Neural progenitor cell (in vitro differentiated cells): ENCODE measurements at regions not wholly inside any gene's neighbourhood (a gene's known extent, or its start where the extent isn't known, plus 50 kb on each side); places are given as distances from the start of the nearest gene placed in this dataset.

Source experiments
- DNase-seq: peaks from one replicate; pipeline ENCODE4 v3.0.0-alpha.2; 2016; ENCODE audit warnings: low spot score
- H2AFZ ChIP-seq: fragments of 200-600 bp; sonication (generic); replicated peaks from 2 replicates; pipeline ENCODE4 v1.6.1; 2016; ENCODE audit warnings: antibody characterized with exemption
- H3F3A ChIP-seq: fragments of 200-600 bp; sonication (generic); 2 replicates; pipeline ENCODE4 v1.6.1; 2016; ENCODE audit warnings: antibody characterized with exemption, low read depth
- H3K27ac ChIP-seq: fragments of 200-600 bp; sonication (generic); 2 replicates; pipeline ENCODE4 v1.5.1; 2016; ENCODE audit warnings: mild to moderate bottlenecking
- H3K27me3 ChIP-seq: fragments of 200-600 bp; sonication (generic); 2 replicates; pipeline ENCODE4 v1.6.1; 2016; ENCODE audit warnings: mild to moderate bottlenecking, moderate library complexity
- H3K36me3 ChIP-seq: fragments of 200-600 bp; sonication (generic); 2 replicates; pipeline ENCODE4 v1.5.1; 2016
- H3K4me1 ChIP-seq: fragments of 200-600 bp; sonication (generic); 2 replicates; pipeline ENCODE4 v1.6.1; 2016; ENCODE audit warnings: mixed run types
- H3K4me2 ChIP-seq: fragments of 200-600 bp; sonication (generic); 2 replicates; pipeline ENCODE4 v1.6.1; 2016
- H3K4me3 ChIP-seq: fragments of 200-600 bp; sonication (generic); 2 replicates; pipeline ENCODE4 v1.5.1; 2016
- H3K79me2 ChIP-seq: fragments of 200-600 bp; sonication (generic); 2 replicates; pipeline ENCODE4 v1.6.1; 2016; ENCODE audit warnings: low read depth
- H3K9ac ChIP-seq: fragments of 200-600 bp; sonication (generic); 2 replicates; pipeline ENCODE4 v1.6.1; 2016
- H3K9me3 ChIP-seq: fragments of 200-600 bp; sonication (generic); 2 replicates; pipeline ENCODE4 v1.5.1; 2016; ENCODE audit warnings: low read depth
- H4K20me1 ChIP-seq: fragments of 200-600 bp; sonication (generic); 2 replicates; pipeline ENCODE4 v1.6.1; 2016; ENCODE audit warnings: low read depth
- H3K27ac Mint-ChIP-seq: 3 replicates; pipeline ENCODE4 v1.8.0; 2021; ENCODE audit warnings: mixed read lengths
- H3K27me3 Mint-ChIP-seq: 2 replicates; pipeline ENCODE4 v1.8.0; 2022; ENCODE audit warnings: low read depth, mild to moderate bottlenecking, inconsistent platforms, moderate library complexity, mixed read lengths; ENCODE audit not compliant: insufficient read depth
- H3K36me3 Mint-ChIP-seq: 3 replicates; pipeline ENCODE4 v1.8.0; 2021; ENCODE audit warnings: mixed read lengths
- H3K4me1 Mint-ChIP-seq: 3 replicates; pipeline ENCODE4 v1.8.0; 2021; ENCODE audit warnings: mixed read lengths
- H3K4me3 Mint-ChIP-seq: 3 replicates; pipeline ENCODE4 v1.8.0; 2021; ENCODE audit warnings: mild to moderate bottlenecking, moderate library complexity, mixed read lengths
- H3K9me3 Mint-ChIP-seq: 3 replicates; pipeline ENCODE4 v1.8.0; 2020; ENCODE audit warnings: mixed read lengths
- EZH2 ChIP-seq: fragments of 200-600 bp; sonication (generic); IDR thresholded peaks from 2 replicates; pipeline ENCODE4 v1.6.1; 2017; ENCODE audit warnings: antibody characterized with exemption, mild to moderate bottlenecking, moderate library complexity
- EZH2phosphoT487 ChIP-seq: fragments of 200-600 bp; sonication (generic); IDR thresholded peaks from 2 replicates; pipeline ENCODE4 v1.6.1; 2017; ENCODE audit warnings: antibody characterized with exemption
- TF ChIP-seq, protein P1 (sequence below): fragments of 200-600 bp; sonication (generic); IDR thresholded peaks from 2 replicates; pipeline ENCODE4 v1.5.1; 2017; ENCODE audit warnings: antibody characterized with exemption, mild to moderate bottlenecking

- Histone ChIP-seq H3K79me2 (no peaks in the 10 kb centered on the region), H3K4me3 (no peak overlapping the region), H3F3A (no peaks in the 10 kb centered on the region), H3K27ac (no peak overlapping the region), H4K20me1 (no peaks in the 10 kb centered on the region), H2AFZ (no peak overlapping the region), H3K4me1 (peaks cover 10% of the 10 kb centered on the region), H3K36me3 (no peaks in the 10 kb centered on the region), H3K9ac (no peak overlapping the region), H3K9me3 (no peaks in the 10 kb centered on the region), H3K27me3 (no peaks in the 10 kb centered on the region), H3K4me2 (no peak overlapping the region)
- Mint-ChIP-seq H3K9me3 (peaks cover 2% of the 10 kb centered on the region), H3K27me3 (no peaks in the 10 kb centered on the region), H3K36me3 (no peaks in the 10 kb centered on the region), H3K4me1 (peaks cover 6% of the 10 kb centered on the region), H3K4me3 (no peak overlapping the region), H3K27ac (no peak overlapping the region)
- TF ChIP-seq EZH2phosphoT487 (no peak), EZH2 (no peak)
- TF ChIP-seq, protein P1, sequence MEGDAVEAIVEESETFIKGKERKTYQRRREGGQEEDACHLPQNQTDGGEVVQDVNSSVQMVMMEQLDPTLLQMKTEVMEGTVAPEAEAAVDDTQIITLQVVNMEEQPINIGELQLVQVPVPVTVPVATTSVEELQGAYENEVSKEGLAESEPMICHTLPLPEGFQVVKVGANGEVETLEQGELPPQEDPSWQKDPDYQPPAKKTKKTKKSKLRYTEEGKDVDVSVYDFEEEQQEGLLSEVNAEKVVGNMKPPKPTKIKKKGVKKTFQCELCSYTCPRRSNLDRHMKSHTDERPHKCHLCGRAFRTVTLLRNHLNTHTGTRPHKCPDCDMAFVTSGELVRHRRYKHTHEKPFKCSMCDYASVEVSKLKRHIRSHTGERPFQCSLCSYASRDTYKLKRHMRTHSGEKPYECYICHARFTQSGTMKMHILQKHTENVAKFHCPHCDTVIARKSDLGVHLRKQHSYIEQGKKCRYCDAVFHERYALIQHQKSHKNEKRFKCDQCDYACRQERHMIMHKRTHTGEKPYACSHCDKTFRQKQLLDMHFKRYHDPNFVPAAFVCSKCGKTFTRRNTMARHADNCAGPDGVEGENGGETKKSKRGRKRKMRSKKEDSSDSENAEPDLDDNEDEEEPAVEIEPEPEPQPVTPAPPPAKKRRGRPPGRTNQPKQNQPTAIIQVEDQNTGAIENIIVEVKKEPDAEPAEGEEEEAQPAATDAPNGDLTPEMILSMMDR, result no peak
- DNase-seq, result no peak
Measured at GRCh38 chr17:69640073-69640472, 225.6 kb downstream of the MAP2K6 start.

DNA sequence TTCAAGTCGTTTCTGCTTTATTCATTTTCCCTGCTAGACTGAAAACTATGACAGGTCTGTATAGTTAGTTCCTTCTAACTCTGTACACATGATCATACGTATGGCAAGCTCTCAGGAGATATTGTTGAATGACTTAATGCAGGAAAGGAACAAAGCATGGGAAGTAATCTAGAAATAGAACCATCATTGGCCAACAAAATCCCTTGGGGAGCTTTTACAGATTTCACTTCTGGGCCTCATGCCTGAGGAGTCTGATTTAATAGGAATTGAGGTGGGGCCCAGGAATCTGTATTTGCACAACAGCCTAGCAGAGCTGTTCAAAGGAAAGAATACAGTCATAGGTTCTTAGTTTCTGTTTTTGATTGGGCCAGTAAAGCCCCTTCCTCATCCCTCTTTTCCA, 229.2 kb downstream of the MAP2K6 start:
- H3K79me2 ChIP-seq, result no peaks in the 10 kb centered on the region
- Mint-ChIP-seq H3K36me3 (no peaks in the 10 kb centered on the region), H3K27ac (no peak overlapping the region), H3K9me3 (peaks cover 2% of the 10 kb centered on the region), H3K4me1 (no peaks in the 10 kb centered on the region), H3K4me3 (no peak overlapping the region), H3K27me3 (no peaks in the 10 kb centered on the region)
- H3F3A ChIP-seq, result no peaks in the 10 kb centered on the region
- no peak for TF ChIP-seq EZH2phosphoT487
- no peak for TF ChIP-seq EZH2
- TF ChIP-seq, protein P1, result no peak
- no peaks in the 10 kb centered on the region for H4K20me1 ChIP-seq
- H3K27me3 ChIP-seq, result no peaks in the 10 kb centered on the region
- no peak overlapping the region for H3K9ac ChIP-seq
- H2AFZ ChIP-seq, result no peak overlapping the region
- no peak overlapping the region for H3K4me2 ChIP-seq
- no peaks in the 10 kb centered on the region for H3K9me3 ChIP-seq
- H3K27ac ChIP-seq, result no peak overlapping the region
- H3K36me3 ChIP-seq, result no peaks in the 10 kb centered on the region
- no peak for DNase-seq
- H3K4me3 ChIP-seq, result no peak overlapping the region
- no peaks in the 10 kb centered on the region for H3K4me1 ChIP-seq

GRCh38 chr17:69646729-69647128, 232.2 kb downstream of the MAP2K6 start:
- no peaks in the 10 kb centered on the region for H3K36me3 Mint-ChIP-seq
- no peaks in the 10 kb centered on the region for H3K79me2 ChIP-seq
- H3K4me1 Mint-ChIP-seq, result no peaks in the 10 kb centered on the region
- no peaks in the 10 kb centered on the region for H3K4me1 ChIP-seq
- H3K27me3 Mint-ChIP-seq, result no peaks in the 10 kb centered on the region
- no peak overlapping the region for H3K4me2 ChIP-seq
- no peaks in the 10 kb centered on the region for H3K27me3 ChIP-seq
- peaks cover 2% of the 10 kb centered on the region for H3K9me3 Mint-ChIP-seq
- no peak overlapping the region for H2AFZ ChIP-seq
- no peak overlapping the region for H3K4me3 ChIP-seq
- no peak for DNase-seq
- no peak overlapping the region for H3K27ac ChIP-seq
- no peaks in the 10 kb centered on the region for H3K9me3 ChIP-seq
- H3K4me3 Mint-ChIP-seq, result no peak overlapping the region
- H4K20me1 ChIP-seq, result no peaks in the 10 kb centered on the region
- H3K27ac Mint-ChIP-seq, result no peak overlapping the region
- TF ChIP-seq, protein P1, result no peak
- no peak for TF ChIP-seq EZH2phosphoT487
- no peak for TF ChIP-seq EZH2
- H3K36me3 ChIP-seq, result no peaks in the 10 kb centered on the region
- H3K9ac ChIP-seq, result no peak overlapping the region
- no peaks in the 10 kb centered on the region for H3F3A ChIP-seq
